GM23338 (cell line): ENCODE measurements at regions not wholly inside any gene's neighbourhood (a gene's known extent, or its start where the extent isn't known, plus 50 kb on each side); places are given as distances from the start of the nearest gene placed in this dataset.

ENCODE experiments used
- ATAC-seq: fragments of 200-7000 bp; cut with Tn5 transposase; 3 replicates; pipeline ENCODE4 v1.9.1; 2020
- DNase-seq: peaks from one replicate; pipeline ENCODE4 v3.0.0-alpha.2; 2015; ENCODE audit warnings: low spot score
- H2AFZ ChIP-seq: fragments of 200-600 bp; sonication (generic); 2 replicates; pipeline ENCODE4 v1.8.0; 2016; ENCODE audit warnings: antibody characterized with exemption, mild to moderate bottlenecking, moderate library complexity
- H3F3A ChIP-seq: fragments of 200-600 bp; sonication (generic); replicated peaks from 2 replicates; pipeline ENCODE4 v1.8.0; 2017; ENCODE audit warnings: antibody characterized with exemption, mixed run types, low read depth
- H3K27ac ChIP-seq: fragments of 200-600 bp; sonication (generic); 2 replicates; pipeline ENCODE4 v1.6.1; 2016; ENCODE audit warnings: low read depth
- H3K27me3 ChIP-seq: fragments of 200-600 bp; sonication (generic); 2 replicates; pipeline ENCODE4 v1.8.0; 2016; ENCODE audit warnings: mild to moderate bottlenecking, mixed run types, moderate library complexity; ENCODE audit not compliant: insufficient read depth
- H3K36me3 ChIP-seq: fragments of 200-600 bp; sonication (generic); 2 replicates; pipeline ENCODE4 v1.8.0; 2016; ENCODE audit warnings: mild to moderate bottlenecking; ENCODE audit not compliant: insufficient read depth
- H3K4me1 ChIP-seq: fragments of 200-600 bp; sonication (generic); 2 replicates; pipeline ENCODE4 v1.8.0; 2016; ENCODE audit warnings: mild to moderate bottlenecking, moderate library complexity; ENCODE audit not compliant: insufficient read depth
- H3K4me2 ChIP-seq: fragments of 200-600 bp; sonication (generic); 2 replicates; pipeline ENCODE4 v1.7.1; 2017; ENCODE audit warnings: mixed run types
- H3K4me3 ChIP-seq: fragments of 200-600 bp; sonication (generic); 2 replicates; pipeline ENCODE4 v1.6.1; 2016; ENCODE audit warnings: mixed run types
- H3K79me2 ChIP-seq: fragments of 200-600 bp; sonication (generic); replicated peaks from 2 replicates; pipeline ENCODE4 v1.8.0; 2017; ENCODE audit warnings: mild to moderate bottlenecking; ENCODE audit not compliant: insufficient read depth
- H3K9me2 ChIP-seq: fragments of 200-600 bp; sonication (generic); 2 replicates; pipeline ENCODE4 v1.8.0; 2017; ENCODE audit not compliant: insufficient read depth
- H4K20me1 ChIP-seq: fragments of 200-600 bp; sonication (generic); replicated peaks from 2 replicates; pipeline ENCODE4 v1.8.0; 2017; ENCODE audit warnings: mild to moderate bottlenecking; ENCODE audit not compliant: insufficient read depth
- H3K27ac Mint-ChIP-seq: 2 replicates; pipeline ENCODE4 v1.8.0; 2020; ENCODE audit warnings: inconsistent platforms, mild to moderate bottlenecking, moderate library complexity, mixed read lengths
- H3K27me3 Mint-ChIP-seq: 3 replicates; pipeline ENCODE4 v1.8.0; 2022; ENCODE audit warnings: low read depth, mild to moderate bottlenecking, moderate library complexity, mixed read lengths, inconsistent platforms; ENCODE audit not compliant: insufficient read depth, poor library complexity
- H3K36me3 Mint-ChIP-seq: 3 replicates; pipeline ENCODE4 v1.8.0; 2021; ENCODE audit warnings: low read depth, mild to moderate bottlenecking, inconsistent platforms, moderate library complexity, mixed read lengths
- H3K4me1 Mint-ChIP-seq: 3 replicates; pipeline ENCODE4 v1.8.0; 2020; ENCODE audit warnings: mild to moderate bottlenecking, inconsistent platforms, mixed read lengths
- H3K4me3 Mint-ChIP-seq: 3 replicates; pipeline ENCODE4 v1.8.0; 2021; ENCODE audit warnings: moderate library complexity, mild to moderate bottlenecking, inconsistent platforms, mixed read lengths
- H3K9me3 Mint-ChIP-seq: 3 replicates; pipeline ENCODE4 v1.8.0; 2020; ENCODE audit warnings: moderate library complexity, mild to moderate bottlenecking, inconsistent platforms, mixed read lengths
- CREB1 ChIP-seq: fragments of 250-450 bp; sonication (Bioruptor Pico); IDR thresholded peaks from 2 replicates; pipeline ENCODE4 v1.5.0; 2020; ENCODE audit warnings: low read depth, mild to moderate bottlenecking, moderate library complexity
- EZH2 ChIP-seq: fragments of 200-600 bp; sonication (generic); IDR thresholded peaks from one replicate; pipeline ENCODE4 v1.8.0; 2017; ENCODE audit warnings: antibody characterized with exemption, mild to moderate bottlenecking, low read depth; ENCODE audit not compliant: unreplicated experiment
- EZH2phosphoT487 ChIP-seq: fragments of 200-600 bp; sonication (generic); IDR thresholded peaks from one replicate; pipeline ENCODE4 v1.8.1; 2018; ENCODE audit warnings: antibody characterized with exemption; ENCODE audit not compliant: unreplicated experiment
- JUNB ChIP-seq: IDR thresholded peaks from one replicate; pipeline ENCODE4 v1.6.1; 2016; ENCODE audit warnings: antibody characterized with exemption; ENCODE audit not compliant: unreplicated experiment
- NANOG ChIP-seq: IDR thresholded peaks from 2 replicates; pipeline ENCODE4 v1.6.1; 2016; ENCODE audit warnings: antibody characterized with exemption, borderline replicate concordance
- POLR2AphosphoS5 ChIP-seq: IDR thresholded peaks from 2 replicates; pipeline ENCODE4 v1.6.1; 2016; ENCODE audit warnings: antibody characterized with exemption, low read depth
- STAT1 ChIP-seq: IDR thresholded peaks from one replicate; pipeline ENCODE4 v1.6.1; 2016; ENCODE audit warnings: antibody characterized with exemption; ENCODE audit not compliant: unreplicated experiment
- ZNF114 ChIP-seq: fragments of 250-450 bp; sonication (Bioruptor Pico); IDR thresholded peaks from 2 replicates; pipeline ENCODE4 v1.5.0; 2020; ENCODE audit warnings: mild to moderate bottlenecking, moderate library complexity
- ZNF331 ChIP-seq: fragments of 250-450 bp; sonication (Bioruptor Pico); IDR thresholded peaks from 2 replicates; pipeline ENCODE4 v1.5.0; 2020; ENCODE audit warnings: low read depth, mild to moderate bottlenecking, moderate library complexity
- ZNF462 ChIP-seq: fragments of 250-450 bp; sonication (Bioruptor Pico); IDR thresholded peaks from 2 replicates; pipeline ENCODE4 v1.5.0; 2020; ENCODE audit warnings: mild to moderate bottlenecking, moderate library complexity
- TF ChIP-seq, protein P1 (sequence below), 2 experiments: fragments of 200-600 bp in 1 of 2; sonication (generic) in 1 of 2; conservative IDR thresholded peaks; 2 replicates each; pipeline versions ENCODE4 v1.5.1 to v1.6.1; 2016 to 2017; ENCODE audit warnings: antibody characterized with exemption in 2 of 2, low read depth in 2 of 2, mild to moderate bottlenecking in 2 of 2, moderate library complexity in 1 of 2
- TF ChIP-seq, protein P2 (sequence below): IDR thresholded peaks from one replicate; pipeline ENCODE4 v1.6.1; 2018; ENCODE audit warnings: antibody characterized with exemption; ENCODE audit not compliant: unreplicated experiment
- TF ChIP-seq, protein P3 (sequence below): IDR thresholded peaks from 2 replicates; pipeline ENCODE4 v1.6.1; 2016; ENCODE audit warnings: antibody characterized with exemption

DNA sequence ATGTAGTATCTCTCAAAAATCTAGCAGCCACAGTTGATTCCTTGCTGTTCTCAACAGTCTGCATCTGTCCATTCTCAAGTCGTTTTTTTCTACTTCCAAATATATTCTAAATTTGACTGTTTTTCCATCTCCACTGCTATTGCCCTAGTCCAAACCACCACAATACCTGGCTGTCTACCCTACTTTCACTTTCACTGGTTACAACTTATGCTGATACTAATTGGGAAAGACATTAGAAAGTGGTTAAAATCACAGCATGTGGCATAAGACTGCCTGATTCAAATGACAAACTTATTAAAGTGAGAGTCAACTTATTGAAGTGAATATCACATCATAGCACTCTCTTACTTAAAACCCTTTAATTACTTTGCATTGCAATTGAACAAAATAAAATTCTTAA, 72.6 kb downstream of the CHST2 start:
- no peak overlapping the region for H3K27ac Mint-ChIP-seq
- H3K4me3 Mint-ChIP-seq = no peak overlapping the region
- ATAC-seq = no peak

More for the DNA sequence above, 72.6 kb downstream of the CHST2 start:
- Histone ChIP-seq H3K4me3 (no peak overlapping the region), H3K27ac (no peak overlapping the region), H3F3A (no peaks in the 10 kb centered on the region), H3K79me2 (no peaks in the 10 kb centered on the region), H3K36me3 (no peaks in the 10 kb centered on the region), H3K27me3 (no peaks in the 10 kb centered on the region), H3K9me2 (peaks cover 12% of the 10 kb centered on the region; the same call in 1 of the 2 replicates), H3K4me1 (no peaks in the 10 kb centered on the region), H4K20me1 (no peaks in the 10 kb centered on the region), H2AFZ (no peak overlapping the region), H3K4me2 (no peak overlapping the region)
- TF ChIP-seq, protein P1, sequence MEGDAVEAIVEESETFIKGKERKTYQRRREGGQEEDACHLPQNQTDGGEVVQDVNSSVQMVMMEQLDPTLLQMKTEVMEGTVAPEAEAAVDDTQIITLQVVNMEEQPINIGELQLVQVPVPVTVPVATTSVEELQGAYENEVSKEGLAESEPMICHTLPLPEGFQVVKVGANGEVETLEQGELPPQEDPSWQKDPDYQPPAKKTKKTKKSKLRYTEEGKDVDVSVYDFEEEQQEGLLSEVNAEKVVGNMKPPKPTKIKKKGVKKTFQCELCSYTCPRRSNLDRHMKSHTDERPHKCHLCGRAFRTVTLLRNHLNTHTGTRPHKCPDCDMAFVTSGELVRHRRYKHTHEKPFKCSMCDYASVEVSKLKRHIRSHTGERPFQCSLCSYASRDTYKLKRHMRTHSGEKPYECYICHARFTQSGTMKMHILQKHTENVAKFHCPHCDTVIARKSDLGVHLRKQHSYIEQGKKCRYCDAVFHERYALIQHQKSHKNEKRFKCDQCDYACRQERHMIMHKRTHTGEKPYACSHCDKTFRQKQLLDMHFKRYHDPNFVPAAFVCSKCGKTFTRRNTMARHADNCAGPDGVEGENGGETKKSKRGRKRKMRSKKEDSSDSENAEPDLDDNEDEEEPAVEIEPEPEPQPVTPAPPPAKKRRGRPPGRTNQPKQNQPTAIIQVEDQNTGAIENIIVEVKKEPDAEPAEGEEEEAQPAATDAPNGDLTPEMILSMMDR (conservative IDR thresholded peaks at IDR 0.05; ENCODE audit: low read depth in 2 of 2) = no peak
- TF ChIP-seq NANOG (no peak), ZNF331 (CRISPR knock-in tag) (no peak), POLR2AphosphoS5 (no peak), STAT1 (no peak), ZNF114 (CRISPR knock-in tag) (no peak), CREB1 (no peak), EZH2phosphoT487 (no peak), JUNB (no peak), EZH2 (no peak), ZNF462 (no peak)
- TF ChIP-seq, protein P2, sequence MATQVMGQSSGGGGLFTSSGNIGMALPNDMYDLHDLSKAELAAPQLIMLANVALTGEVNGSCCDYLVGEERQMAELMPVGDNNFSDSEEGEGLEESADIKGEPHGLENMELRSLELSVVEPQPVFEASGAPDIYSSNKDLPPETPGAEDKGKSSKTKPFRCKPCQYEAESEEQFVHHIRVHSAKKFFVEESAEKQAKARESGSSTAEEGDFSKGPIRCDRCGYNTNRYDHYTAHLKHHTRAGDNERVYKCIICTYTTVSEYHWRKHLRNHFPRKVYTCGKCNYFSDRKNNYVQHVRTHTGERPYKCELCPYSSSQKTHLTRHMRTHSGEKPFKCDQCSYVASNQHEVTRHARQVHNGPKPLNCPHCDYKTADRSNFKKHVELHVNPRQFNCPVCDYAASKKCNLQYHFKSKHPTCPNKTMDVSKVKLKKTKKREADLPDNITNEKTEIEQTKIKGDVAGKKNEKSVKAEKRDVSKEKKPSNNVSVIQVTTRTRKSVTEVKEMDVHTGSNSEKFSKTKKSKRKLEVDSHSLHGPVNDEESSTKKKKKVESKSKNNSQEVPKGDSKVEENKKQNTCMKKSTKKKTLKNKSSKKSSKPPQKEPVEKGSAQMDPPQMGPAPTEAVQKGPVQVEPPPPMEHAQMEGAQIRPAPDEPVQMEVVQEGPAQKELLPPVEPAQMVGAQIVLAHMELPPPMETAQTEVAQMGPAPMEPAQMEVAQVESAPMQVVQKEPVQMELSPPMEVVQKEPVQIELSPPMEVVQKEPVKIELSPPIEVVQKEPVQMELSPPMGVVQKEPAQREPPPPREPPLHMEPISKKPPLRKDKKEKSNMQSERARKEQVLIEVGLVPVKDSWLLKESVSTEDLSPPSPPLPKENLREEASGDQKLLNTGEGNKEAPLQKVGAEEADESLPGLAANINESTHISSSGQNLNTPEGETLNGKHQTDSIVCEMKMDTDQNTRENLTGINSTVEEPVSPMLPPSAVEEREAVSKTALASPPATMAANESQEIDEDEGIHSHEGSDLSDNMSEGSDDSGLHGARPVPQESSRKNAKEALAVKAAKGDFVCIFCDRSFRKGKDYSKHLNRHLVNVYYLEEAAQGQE = no peak
- TF ChIP-seq, protein P3, sequence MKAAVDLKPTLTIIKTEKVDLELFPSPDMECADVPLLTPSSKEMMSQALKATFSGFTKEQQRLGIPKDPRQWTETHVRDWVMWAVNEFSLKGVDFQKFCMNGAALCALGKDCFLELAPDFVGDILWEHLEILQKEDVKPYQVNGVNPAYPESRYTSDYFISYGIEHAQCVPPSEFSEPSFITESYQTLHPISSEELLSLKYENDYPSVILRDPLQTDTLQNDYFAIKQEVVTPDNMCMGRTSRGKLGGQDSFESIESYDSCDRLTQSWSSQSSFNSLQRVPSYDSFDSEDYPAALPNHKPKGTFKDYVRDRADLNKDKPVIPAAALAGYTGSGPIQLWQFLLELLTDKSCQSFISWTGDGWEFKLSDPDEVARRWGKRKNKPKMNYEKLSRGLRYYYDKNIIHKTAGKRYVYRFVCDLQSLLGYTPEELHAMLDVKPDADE = no peak
- H3K27me3 Mint-ChIP-seq = peaks cover 1% of the 10 kb centered on the region
- no peak for DNase-seq
- peaks cover 2% of the 10 kb centered on the region; the same call in 1 of the 3 replicates for H3K9me3 Mint-ChIP-seq
- H3K4me1 Mint-ChIP-seq = no peaks in the 10 kb centered on the region
- no peaks in the 10 kb centered on the region for H3K36me3 Mint-ChIP-seq
